Peyer's patch (tissue), 4 donors: ENCODE measurements at regions not wholly inside any gene's neighbourhood (a gene's known extent, or its start where the extent isn't known, plus 50 kb on each side); places are given as distances from the start of the nearest gene placed in this dataset.

Source experiments
- DNase-seq, 3 donors: peaks; one replicate each; pipeline ENCODE4 v3.0.0-alpha.2; 2017 to 2019
- H3K27ac ChIP-seq, 4 donors: fragments of 200-600 bp; sonication (generic); one replicate each; pipeline ENCODE4 v1.5.1; 2016 to 2019
- H3K27me3 ChIP-seq, 2 donors: fragments of 200-600 bp; sonication (generic); one replicate each; pipeline ENCODE4 v1.5.1; 2019
- H3K36me3 ChIP-seq, 3 donors: fragments of 200-600 bp; sonication (generic); one replicate each; pipeline ENCODE4 v1.5.1; 2016 to 2019
- H3K4me1 ChIP-seq, 4 donors: fragments of 200-600 bp; sonication (generic); one replicate each; pipeline ENCODE4 v1.5.1; 2016 to 2019
- H3K4me3 ChIP-seq, 4 donors: fragments of 200-600 bp; sonication (generic); 1 replicate in 3 of 4; 2 replicates in 1 of 4; pipeline ENCODE4 v1.5.1; 2016 to 2019; ENCODE audit warnings: mild to moderate bottlenecking in 1 of 4
- H3K9me3 ChIP-seq, 4 donors: fragments of 200-600 bp; sonication (generic); one replicate each; pipeline ENCODE4 v1.5.1; 2016 to 2019; ENCODE audit warnings: mild to moderate bottlenecking in 1 of 4
- CTCF ChIP-seq, 6 experiments: fragments of 450-650 bp in 4 of 6; fragments of 200-600 bp in 2 of 6; sonication (generic) in 1 of 6; IDR thresholded peaks; one replicate each; pipeline ENCODE4 v1.5.1; 2017 to 2019; ENCODE audit warnings: antibody characterized with exemption in 6 of 6, mild to moderate bottlenecking in 3 of 6, moderate library complexity in 1 of 6
- POLR2A ChIP-seq, 2 donors: fragments of 450-650 bp; IDR thresholded peaks; one replicate each; pipeline ENCODE4 v1.5.1; 2017; ENCODE audit warnings: antibody characterized with exemption in 2 of 2, mild to moderate bottlenecking in 2 of 2, moderate library complexity in 2 of 2

DNA sequence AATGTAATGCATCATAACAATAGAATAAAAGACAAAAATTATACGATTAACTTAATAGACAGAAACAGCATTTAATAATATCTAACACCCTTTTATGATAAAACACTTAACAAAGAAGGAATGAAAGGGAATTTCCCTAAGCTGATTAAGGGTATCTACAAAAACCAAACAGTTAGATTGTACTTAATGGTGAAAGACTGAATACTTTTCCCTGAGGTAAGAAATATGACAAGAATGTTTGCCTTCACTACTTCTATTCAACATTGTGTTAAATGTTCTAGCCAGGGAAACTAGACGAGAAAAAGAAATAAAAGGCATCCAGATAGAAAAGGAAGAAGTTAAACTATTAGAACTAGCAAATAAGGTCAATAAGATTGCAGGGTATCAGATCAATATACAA lies 276.9 kb downstream of the BAMBI start:
- no peaks in the 10 kb centered on the region for H3K4me1 ChIP-seq
- no peak for DNase-seq
- H3K27me3 ChIP-seq = no peaks in the 10 kb centered on the region
- H3K27ac ChIP-seq = no peak overlapping the region
- H3K9me3 ChIP-seq = peaks cover 0 to 3% (median 0%) of the 10 kb centered on the region in 4 donors
- no peaks in the 10 kb centered on the region for H3K36me3 ChIP-seq
- TF ChIP-seq CTCF (IDR thresholded peaks at IDR 0.05) = no peak
- TF ChIP-seq POLR2A (IDR thresholded peaks at IDR 0.05) = no peak
- H3K4me3 ChIP-seq = no peak overlapping the region

DNA sequence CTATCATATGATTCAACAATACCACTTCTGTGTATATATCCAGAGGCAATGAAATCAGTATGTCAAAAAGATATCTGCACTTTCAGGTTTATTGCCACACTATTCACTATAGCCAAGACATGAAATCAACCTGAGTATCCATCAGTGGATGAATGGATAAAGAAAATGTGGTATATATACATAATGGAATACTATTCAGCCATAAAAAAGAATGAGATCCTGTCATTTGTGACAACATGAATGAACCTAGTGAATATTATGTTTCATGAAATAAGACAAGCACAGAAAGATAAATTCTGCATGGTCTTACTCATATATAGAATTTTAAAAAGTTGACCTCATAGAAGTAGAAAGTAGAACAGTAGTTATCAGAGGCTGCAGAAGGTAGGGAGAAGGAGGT lies 281.1 kb downstream of the BAMBI start:
- Histone ChIP-seq H3K27me3 (no peaks in the 10 kb centered on the region), H3K4me3 (no peak overlapping the region), H3K36me3 (no peaks in the 10 kb centered on the region), H3K27ac (no peak overlapping the region), H3K9me3 (peaks cover 0 to 3% (median 0%) of the 10 kb centered on the region in 4 donors), H3K4me1 (no peaks in the 10 kb centered on the region)
- no peak for DNase-seq
- TF ChIP-seq POLR2A (IDR thresholded peaks at IDR 0.05) (no peak), CTCF (IDR thresholded peaks at IDR 0.05) (no peak)

GRCh38 chr10:28959850-28960501 lies 282.7 kb downstream of the BAMBI start:
- Histone ChIP-seq H3K4me3 (no peak overlapping the region), H3K36me3 (no peaks in the 10 kb centered on the region), H3K27ac (no peak overlapping the region), H3K9me3 (peaks cover 0 to 3% (median 0%) of the 10 kb centered on the region in 4 donors), H3K4me1 (no peaks in the 10 kb centered on the region), H3K27me3 (no peaks in the 10 kb centered on the region)
- DNase-seq = no peak
- TF ChIP-seq CTCF (IDR thresholded peaks at IDR 0.05) (no peak), POLR2A (IDR thresholded peaks at IDR 0.05) (no peak)

DNA sequence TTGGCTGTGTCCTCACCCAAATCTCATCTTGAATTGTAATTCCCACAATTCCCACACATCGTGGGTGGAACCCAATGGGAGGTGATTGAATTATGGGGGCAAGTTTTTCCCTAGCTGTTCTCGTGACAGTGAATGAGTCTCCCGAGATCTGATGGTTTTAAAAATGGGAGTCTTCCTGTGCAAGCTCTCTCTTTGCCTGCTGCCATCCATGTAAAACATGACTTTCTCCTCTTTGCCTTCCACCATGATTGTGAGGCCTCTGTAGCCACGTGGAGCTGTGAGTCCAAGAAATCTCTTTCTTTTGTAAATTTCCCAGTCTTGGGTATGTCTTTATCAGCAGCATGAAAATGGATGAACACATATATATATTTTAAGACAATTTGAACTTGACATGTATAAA lies 285.4 kb downstream of the BAMBI start:
- Histone ChIP-seq H3K36me3 (no peaks in the 10 kb centered on the region), H3K9me3 (no peaks in the 10 kb centered on the region), H3K4me3 (no peak overlapping the region), H3K4me1 (no peaks in the 10 kb centered on the region), H3K27me3 (no peaks in the 10 kb centered on the region), H3K27ac (no peak overlapping the region)
- no peak for DNase-seq
- no peak for TF ChIP-seq CTCF (IDR thresholded peaks at IDR 0.05)
- no peak for TF ChIP-seq POLR2A (IDR thresholded peaks at IDR 0.05)

DNA sequence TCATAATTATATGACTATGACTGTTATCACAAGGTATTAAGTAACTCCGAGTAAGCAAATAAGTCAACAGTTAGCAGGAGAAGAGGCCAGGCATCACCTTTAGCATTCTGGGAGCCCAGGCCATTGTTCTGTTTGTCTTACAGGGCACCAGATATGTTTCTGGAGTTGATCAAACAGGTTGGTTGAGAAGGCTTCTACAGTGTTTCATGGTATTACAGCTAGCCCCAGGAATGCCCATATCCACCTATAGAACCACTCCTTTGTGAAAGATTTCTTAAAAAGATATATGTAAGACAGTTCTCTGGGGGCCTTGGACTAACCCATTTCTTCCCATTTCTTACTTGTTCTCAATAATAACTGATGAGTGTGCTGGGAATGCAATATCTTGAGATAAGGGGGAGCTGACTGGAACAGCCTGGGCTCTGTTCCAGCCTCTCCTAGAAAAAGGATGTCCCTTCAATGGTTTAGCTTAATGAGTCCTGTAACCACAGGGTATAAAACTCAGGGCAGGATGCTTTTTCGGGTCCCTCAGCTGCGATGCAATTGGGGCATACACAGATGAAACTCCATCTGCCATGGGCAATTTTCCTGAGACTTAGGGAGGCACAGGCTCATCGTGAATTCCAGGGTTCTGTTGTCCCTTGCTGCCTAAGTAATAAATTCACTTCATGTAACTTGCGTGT lies 286.4 kb downstream of the BAMBI start:
- no peak for TF ChIP-seq POLR2A (IDR thresholded peaks at IDR 0.05)
- TF ChIP-seq CTCF (IDR thresholded peaks at IDR 0.05) = no peak
- no peaks in the 10 kb centered on the region for H3K36me3 ChIP-seq
- no peaks in the 10 kb centered on the region for H3K9me3 ChIP-seq
- H3K4me3 ChIP-seq = no peak overlapping the region
- DNase-seq = no peak
- no peaks in the 10 kb centered on the region for H3K27me3 ChIP-seq
- no peaks in the 10 kb centered on the region for H3K4me1 ChIP-seq
- H3K27ac ChIP-seq = no peak overlapping the region
